OCI-LY1 (cell line): ENCODE measurements at regions not wholly inside any gene's neighbourhood (a gene's known extent, or its start where the extent isn't known, plus 50 kb on each side); places are given as distances from the start of the nearest gene placed in this dataset.

Experiments
- H2AFZ ChIP-seq: fragments of 200-600 bp; sonication (generic), shearing (Covaris generic); 2 replicates; pipeline ENCODE4 v1.6.0; 2014; ENCODE audit warnings: antibody characterized with exemption, mild to moderate bottlenecking, low read length
- H3F3A ChIP-seq: fragments of 200-600 bp; sonication (generic), shearing (Covaris generic); 2 replicates; pipeline ENCODE4 v1.6.0; 2014; ENCODE audit warnings: mild to moderate bottlenecking, antibody characterized with exemption, low read length, moderate library complexity; ENCODE audit not compliant: insufficient read depth
- H3K27ac ChIP-seq: fragments of 200-600 bp; sonication (generic); 2 replicates; pipeline ENCODE4 v1.5.1; 2014; ENCODE audit warnings: low read length, mixed run types, mild to moderate bottlenecking, low read depth; ENCODE audit not compliant: poor library complexity, severe bottlenecking
- H3K27me3 ChIP-seq: fragments of 200-600 bp; sonication (generic); 2 replicates; pipeline ENCODE4 v1.6.0; 2014; ENCODE audit warnings: antibody characterized with exemption, mild to moderate bottlenecking, low read length, moderate library complexity; ENCODE audit not compliant: insufficient read depth
- H3K36me3 ChIP-seq: fragments of 200-600 bp; sonication (generic); 2 replicates; pipeline ENCODE4 v1.6.1; 2014; ENCODE audit warnings: mild to moderate bottlenecking, antibody characterized with exemption, low read length, moderate library complexity, mixed read lengths; ENCODE audit not compliant: insufficient read depth
- H3K4me1 ChIP-seq: fragments of 200-600 bp; sonication (generic); 2 replicates; pipeline ENCODE4 v1.5.1; 2014; ENCODE audit warnings: mild to moderate bottlenecking, low read length, moderate library complexity; ENCODE audit not compliant: insufficient read depth, severe bottlenecking
- H3K4me2 ChIP-seq: fragments of 200-600 bp; sonication (generic), shearing (Covaris generic); 2 replicates; pipeline ENCODE4 v1.6.1; 2014; ENCODE audit warnings: low read length
- H3K4me3 ChIP-seq: fragments of 200-600 bp; sonication (generic); 2 replicates; pipeline ENCODE4 v1.5.1; 2014; ENCODE audit warnings: low read length, low read depth, mild to moderate bottlenecking, mixed read lengths; ENCODE audit not compliant: poor library complexity, severe bottlenecking
- H3K79me2 ChIP-seq: fragments of 200-600 bp; shearing (Covaris generic); 2 replicates; pipeline ENCODE4 v1.6.1; 2016; ENCODE audit warnings: mixed run types, low read length, mixed read lengths; ENCODE audit not compliant: insufficient read depth
- H3K9ac ChIP-seq: fragments of 200-600 bp; sonication (generic), shearing (Covaris generic); 2 replicates; pipeline ENCODE4 v1.6.1; 2014; ENCODE audit warnings: mild to moderate bottlenecking, low read length, mixed read lengths
- H3K9me2 ChIP-seq: fragments of 200-600 bp; sonication (generic), shearing (Covaris generic); 2 replicates; pipeline ENCODE4 v1.6.1; 2014; ENCODE audit warnings: low read depth, mild to moderate bottlenecking, low read length, mixed read lengths
- H3K9me3 ChIP-seq: fragments of 200-600 bp; shearing (Covaris generic); 2 replicates; pipeline ENCODE4 v1.6.1; 2014; ENCODE audit warnings: low read length, mixed read lengths
- H4K20me1 ChIP-seq: fragments of 200-600 bp; sonication (generic), shearing (Covaris generic); 2 replicates; pipeline ENCODE4 v1.6.0; 2016; ENCODE audit warnings: mild to moderate bottlenecking, low read length; ENCODE audit not compliant: insufficient read depth
- EZH2 ChIP-seq: fragments of 200-600 bp; sonication (generic), shearing (Covaris generic); IDR thresholded peaks from 2 replicates; pipeline ENCODE4 v1.8.0; 2017; ENCODE audit warnings: borderline replicate concordance, mixed run types, mild to moderate bottlenecking, antibody characterized with exemption, low read length, moderate library complexity, mixed read lengths
- TF ChIP-seq, protein P1 (sequence below): fragments of 200-600 bp; sonication (generic), shearing (Covaris generic); IDR thresholded peaks from 2 replicates; pipeline ENCODE4 v1.5.1; 2017; ENCODE audit warnings: mild to moderate bottlenecking, antibody characterized with exemption, low read length, moderate library complexity, mixed read lengths

- no peak overlapping the region for H2AFZ ChIP-seq
- no peaks in the 10 kb centered on the region for H3K27me3 ChIP-seq
- no peak overlapping the region for H3K4me3 ChIP-seq
- H3K9ac ChIP-seq = no peak overlapping the region
- H3K4me2 ChIP-seq = no peak overlapping the region
- no peaks in the 10 kb centered on the region for H3K36me3 ChIP-seq
- H3K79me2 ChIP-seq = no peaks in the 10 kb centered on the region
- H3K27ac ChIP-seq = no peak overlapping the region
- H4K20me1 ChIP-seq = no peaks in the 10 kb centered on the region
- H3F3A ChIP-seq = no peaks in the 10 kb centered on the region
- H3K4me1 ChIP-seq = no peaks in the 10 kb centered on the region
- no peak for TF ChIP-seq EZH2
- TF ChIP-seq, protein P1, sequence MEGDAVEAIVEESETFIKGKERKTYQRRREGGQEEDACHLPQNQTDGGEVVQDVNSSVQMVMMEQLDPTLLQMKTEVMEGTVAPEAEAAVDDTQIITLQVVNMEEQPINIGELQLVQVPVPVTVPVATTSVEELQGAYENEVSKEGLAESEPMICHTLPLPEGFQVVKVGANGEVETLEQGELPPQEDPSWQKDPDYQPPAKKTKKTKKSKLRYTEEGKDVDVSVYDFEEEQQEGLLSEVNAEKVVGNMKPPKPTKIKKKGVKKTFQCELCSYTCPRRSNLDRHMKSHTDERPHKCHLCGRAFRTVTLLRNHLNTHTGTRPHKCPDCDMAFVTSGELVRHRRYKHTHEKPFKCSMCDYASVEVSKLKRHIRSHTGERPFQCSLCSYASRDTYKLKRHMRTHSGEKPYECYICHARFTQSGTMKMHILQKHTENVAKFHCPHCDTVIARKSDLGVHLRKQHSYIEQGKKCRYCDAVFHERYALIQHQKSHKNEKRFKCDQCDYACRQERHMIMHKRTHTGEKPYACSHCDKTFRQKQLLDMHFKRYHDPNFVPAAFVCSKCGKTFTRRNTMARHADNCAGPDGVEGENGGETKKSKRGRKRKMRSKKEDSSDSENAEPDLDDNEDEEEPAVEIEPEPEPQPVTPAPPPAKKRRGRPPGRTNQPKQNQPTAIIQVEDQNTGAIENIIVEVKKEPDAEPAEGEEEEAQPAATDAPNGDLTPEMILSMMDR = no peak
- no peaks in the 10 kb centered on the region for H3K9me3 ChIP-seq
- H3K9me2 ChIP-seq = no peaks in the 10 kb centered on the region
Observed at GRCh38 chr13:47268270-47268669, 371.4 kb upstream of the HTR2A start.

DNA sequence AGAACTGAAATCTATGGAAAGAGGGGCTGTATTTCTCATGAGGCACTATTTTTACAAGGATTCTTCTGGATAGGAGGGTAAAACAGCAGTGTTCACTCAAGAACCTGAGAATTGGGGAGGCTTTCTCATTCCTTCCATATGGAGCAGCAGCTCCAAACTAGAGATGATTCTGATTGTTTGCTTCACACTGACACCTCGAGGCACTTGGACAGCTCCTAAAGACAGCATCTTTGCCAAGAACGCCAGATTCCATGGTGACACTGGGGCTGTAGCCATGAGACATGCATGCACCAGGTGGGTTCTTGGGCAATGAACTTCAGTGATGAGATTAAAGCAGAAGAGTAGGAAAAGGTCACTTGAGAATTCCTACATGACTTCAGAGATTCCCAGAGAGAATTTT, 361.5 kb upstream of the HTR2A start:
- H3K27ac ChIP-seq = no peak overlapping the region
- no peaks in the 10 kb centered on the region for H3K79me2 ChIP-seq
- no peaks in the 10 kb centered on the region for H4K20me1 ChIP-seq
- H3F3A ChIP-seq = no peaks in the 10 kb centered on the region
- H3K4me3 ChIP-seq = no peak overlapping the region
- H3K9ac ChIP-seq = no peak overlapping the region
- H3K9me3 ChIP-seq = no peaks in the 10 kb centered on the region
- H3K27me3 ChIP-seq = no peaks in the 10 kb centered on the region
- H3K36me3 ChIP-seq = no peaks in the 10 kb centered on the region
- no peaks in the 10 kb centered on the region for H3K4me1 ChIP-seq
- TF ChIP-seq EZH2 = no peak
- TF ChIP-seq, protein P1 = no peak
- no peaks in the 10 kb centered on the region for H3K9me2 ChIP-seq
- H2AFZ ChIP-seq = no peak overlapping the region
- H3K4me2 ChIP-seq = no peak overlapping the region

DNA sequence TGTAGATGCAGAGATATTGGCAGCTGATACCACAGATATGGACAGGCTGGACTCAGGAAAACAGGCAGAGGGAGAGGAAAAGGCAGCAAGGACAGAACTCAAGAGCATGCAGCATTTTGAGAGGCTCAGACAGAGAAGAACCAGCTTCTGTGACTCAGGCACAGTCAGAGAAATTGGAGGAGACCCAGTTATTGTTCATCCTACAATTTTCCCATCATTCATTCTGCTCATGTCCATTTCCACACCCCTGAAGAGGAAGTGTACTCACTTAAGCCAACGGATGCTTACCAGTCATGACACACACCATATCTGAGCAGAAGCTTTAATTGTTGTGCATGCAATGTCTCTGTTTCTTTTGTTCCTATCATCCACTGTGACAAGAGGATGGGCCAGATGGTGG, 359.8 kb upstream of the HTR2A start:
- Histone ChIP-seq H3K4me1 (no peaks in the 10 kb centered on the region), H3K9me3 (no peaks in the 10 kb centered on the region), H3K9ac (no peak overlapping the region), H3K27ac (no peak overlapping the region), H3K4me3 (no peak overlapping the region), H3K27me3 (no peaks in the 10 kb centered on the region), H4K20me1 (no peaks in the 10 kb centered on the region), H3K36me3 (no peaks in the 10 kb centered on the region), H3K9me2 (no peaks in the 10 kb centered on the region), H3K4me2 (no peak overlapping the region), H3K79me2 (no peaks in the 10 kb centered on the region), H2AFZ (no peak overlapping the region), H3F3A (no peaks in the 10 kb centered on the region)
- TF ChIP-seq EZH2 = no peak
- TF ChIP-seq, protein P1 = no peak
